ENCODE measurements at regions not wholly inside any gene's neighbourhood (a gene's known extent, or its start where the extent isn't known, plus 50 kb on each side); places are given as distances from the start of the nearest gene placed in this dataset.

GRCh38 chr20:39464238-39464637 lies 502.1 kb downstream of the DHX35 start (continued):
- TF ChIP-seq TAF1 (IDR thresholded peaks at IDR 0.05; ENCODE audit: low read depth, low read length): no peak
- TF ChIP-seq JUND (IDR thresholded peaks at IDR 0.05; ENCODE audit: low read length): no peak
- TF ChIP-seq BCL11A (IDR thresholded peaks at IDR 0.05; ENCODE audit: low read depth in 2 of 2, low read length in 2 of 2): no peak
- no peak for TF ChIP-seq TBP (IDR thresholded peaks at IDR 0.05; ENCODE audit: low read depth, low read length)
- TF ChIP-seq RAD21 (IDR thresholded peaks at IDR 0.05 in 1 of 2, conservative IDR thresholded peaks at IDR 0.05 in 1 of 2; ENCODE audit: low read depth in 2 of 2, low read length in 2 of 2): no peak
- no peak for TF ChIP-seq TCF12 (IDR thresholded peaks at IDR 0.05; ENCODE audit: low read depth, low read length)
- TF ChIP-seq EP300 (IDR thresholded peaks at IDR 0.05; ENCODE audit: borderline replicate concordance in 1 of 2, low read depth in 2 of 2, low read length in 2 of 2): no peak
